Liver (tissue), 3 donors: ENCODE measurements at regions not wholly inside any gene's neighbourhood (a gene's known extent, or its start where the extent isn't known, plus 50 kb on each side); places are given as distances from the start of the nearest gene placed in this dataset.

Experiments used
- CTCF ChIP-seq: fragments of 150-350 bp; IDR thresholded peaks from 2 replicates; pipeline ENCODE4 v1.5.1; 2017; ENCODE audit warnings: improper control_type of control experiment, low read depth, low read length; ENCODE audit not compliant: missing input control
- RAD21 ChIP-seq, 2 donors: IDR thresholded peaks; 2 replicates each; pipeline ENCODE4 v1.6.1; 2016; ENCODE audit warnings: antibody characterized with exemption in 2 of 2, mild to moderate bottlenecking in 2 of 2
- SP1 ChIP-seq: IDR thresholded peaks from 2 replicates; pipeline ENCODE4 v1.6.1; 2018; ENCODE audit warnings: antibody characterized with exemption, mild to moderate bottlenecking
- YY1 ChIP-seq: IDR thresholded peaks from 2 replicates; pipeline ENCODE4 v1.6.1; 2016; ENCODE audit warnings: antibody characterized with exemption, mild to moderate bottlenecking
- TF ChIP-seq, protein P1 (sequence below): IDR thresholded peaks from 2 replicates; pipeline ENCODE4 v1.6.1; 2016; ENCODE audit warnings: antibody characterized with exemption
- TF ChIP-seq, protein P2 (sequence below): IDR thresholded peaks from 2 replicates; pipeline ENCODE4 v1.6.1; 2016; ENCODE audit warnings: antibody characterized with exemption, mild to moderate bottlenecking
- donor health status: healthy.
- donor health status: healthy.

GRCh38 chr5:93226202-93226735 lies 354.8 kb downstream of the NR2F1-AS1 start:
- TF ChIP-seq CTCF (no peak), SP1 (no peak), YY1 (no peak), RAD21 (IDR thresholded peaks at IDR 0.05) (no peak)
- TF ChIP-seq, protein P1, sequence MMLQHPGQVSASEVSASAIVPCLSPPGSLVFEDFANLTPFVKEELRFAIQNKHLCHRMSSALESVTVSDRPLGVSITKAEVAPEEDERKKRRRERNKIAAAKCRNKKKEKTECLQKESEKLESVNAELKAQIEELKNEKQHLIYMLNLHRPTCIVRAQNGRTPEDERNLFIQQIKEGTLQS, result no peak
- TF ChIP-seq, protein P2, sequence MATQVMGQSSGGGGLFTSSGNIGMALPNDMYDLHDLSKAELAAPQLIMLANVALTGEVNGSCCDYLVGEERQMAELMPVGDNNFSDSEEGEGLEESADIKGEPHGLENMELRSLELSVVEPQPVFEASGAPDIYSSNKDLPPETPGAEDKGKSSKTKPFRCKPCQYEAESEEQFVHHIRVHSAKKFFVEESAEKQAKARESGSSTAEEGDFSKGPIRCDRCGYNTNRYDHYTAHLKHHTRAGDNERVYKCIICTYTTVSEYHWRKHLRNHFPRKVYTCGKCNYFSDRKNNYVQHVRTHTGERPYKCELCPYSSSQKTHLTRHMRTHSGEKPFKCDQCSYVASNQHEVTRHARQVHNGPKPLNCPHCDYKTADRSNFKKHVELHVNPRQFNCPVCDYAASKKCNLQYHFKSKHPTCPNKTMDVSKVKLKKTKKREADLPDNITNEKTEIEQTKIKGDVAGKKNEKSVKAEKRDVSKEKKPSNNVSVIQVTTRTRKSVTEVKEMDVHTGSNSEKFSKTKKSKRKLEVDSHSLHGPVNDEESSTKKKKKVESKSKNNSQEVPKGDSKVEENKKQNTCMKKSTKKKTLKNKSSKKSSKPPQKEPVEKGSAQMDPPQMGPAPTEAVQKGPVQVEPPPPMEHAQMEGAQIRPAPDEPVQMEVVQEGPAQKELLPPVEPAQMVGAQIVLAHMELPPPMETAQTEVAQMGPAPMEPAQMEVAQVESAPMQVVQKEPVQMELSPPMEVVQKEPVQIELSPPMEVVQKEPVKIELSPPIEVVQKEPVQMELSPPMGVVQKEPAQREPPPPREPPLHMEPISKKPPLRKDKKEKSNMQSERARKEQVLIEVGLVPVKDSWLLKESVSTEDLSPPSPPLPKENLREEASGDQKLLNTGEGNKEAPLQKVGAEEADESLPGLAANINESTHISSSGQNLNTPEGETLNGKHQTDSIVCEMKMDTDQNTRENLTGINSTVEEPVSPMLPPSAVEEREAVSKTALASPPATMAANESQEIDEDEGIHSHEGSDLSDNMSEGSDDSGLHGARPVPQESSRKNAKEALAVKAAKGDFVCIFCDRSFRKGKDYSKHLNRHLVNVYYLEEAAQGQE, result no peak
